GM21360 (cell line): ENCODE measurements at regions not wholly inside any gene's neighbourhood (a gene's known extent, or its start where the extent isn't known, plus 50 kb on each side); places are given as distances from the start of the nearest gene placed in this dataset.
"Not testable (repeated sequence)": the region's sequence is repeated elsewhere in the genome, so short reads cannot be mapped to it uniquely, and the experiment has no call there.

Experiments
- ATAC-seq: cut with Tn5 transposase; IDR thresholded peaks from one replicate; pipeline ENCODE4 v1.9.1; 2021; ENCODE audit warnings: mild to moderate bottlenecking, moderate library complexity; ENCODE audit not compliant: unreplicated experiment

DNA sequence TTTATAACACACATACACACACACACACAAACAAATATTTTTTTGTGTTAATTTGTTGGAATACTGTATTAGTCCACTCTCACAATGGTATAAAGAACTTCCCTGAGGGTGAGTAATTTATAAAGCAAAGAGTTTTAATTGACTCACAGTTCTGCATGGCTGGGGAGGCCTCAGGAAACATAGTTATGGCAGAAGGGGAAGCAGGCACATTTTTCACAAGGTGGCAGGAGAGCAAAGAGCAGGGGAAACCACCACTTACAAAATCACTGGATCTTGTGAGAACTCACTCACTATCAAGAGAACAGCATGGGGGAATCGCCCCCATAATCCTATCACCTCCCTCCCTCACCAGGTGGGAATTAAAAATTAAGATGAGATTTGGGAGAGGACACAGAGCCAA, 205.4 kb upstream of the PTPRD start:
- no peak for ATAC-seq

DNA sequence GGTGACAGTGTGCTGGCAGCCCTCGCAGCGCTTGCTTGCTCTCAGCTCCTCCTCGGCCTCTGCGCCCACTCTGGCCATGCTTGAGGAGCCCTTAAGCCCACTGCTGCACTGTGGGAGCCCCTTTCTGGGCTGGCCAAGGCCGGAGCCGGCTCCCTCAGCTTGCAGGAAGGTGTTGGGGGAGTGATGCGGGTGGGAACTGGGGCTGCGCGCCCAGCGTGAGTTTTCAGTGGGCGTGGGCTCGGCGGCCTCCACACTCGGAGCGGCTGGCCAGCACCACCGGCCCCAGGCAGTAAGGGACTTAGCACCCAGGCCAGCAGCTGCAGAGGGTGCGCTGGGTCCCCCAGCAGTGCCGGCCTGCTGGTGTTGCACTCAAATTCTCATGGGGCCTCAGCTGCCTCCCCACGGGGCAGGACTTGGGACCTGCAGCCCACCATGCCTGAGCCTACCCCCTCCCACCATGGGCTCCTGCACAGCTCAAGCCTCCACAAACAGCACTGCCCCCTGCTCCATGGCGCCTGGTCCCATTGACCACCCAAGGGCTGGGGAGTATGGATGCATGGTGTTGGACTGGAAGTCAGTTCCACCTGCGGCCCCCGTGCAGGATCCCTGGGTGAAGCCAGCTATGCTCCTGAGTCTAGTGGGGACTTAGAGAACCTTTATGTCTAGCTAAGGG, 223.1 kb upstream of the PTPRD start:
- no peak for ATAC-seq

DNA sequence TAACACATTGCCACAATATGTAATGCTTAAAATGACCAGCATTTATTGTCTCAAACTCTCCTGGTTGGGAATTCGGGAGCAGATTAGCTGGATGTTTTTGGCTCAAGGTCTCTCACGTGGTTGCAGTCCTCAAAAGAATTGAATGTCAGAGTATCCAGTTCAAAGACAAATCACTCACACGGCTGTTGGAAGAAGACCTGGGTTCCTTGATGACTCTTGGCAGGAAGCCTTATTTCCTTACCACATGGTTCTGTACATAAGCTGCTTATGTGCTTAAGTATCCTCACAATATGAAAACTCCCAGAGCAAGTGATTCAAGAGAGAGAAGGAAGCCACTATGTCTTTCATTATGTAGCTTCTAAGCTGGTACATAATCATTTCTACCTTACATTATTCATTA, 230.3 kb upstream of the PTPRD start:
- ATAC-seq = no peak

DNA sequence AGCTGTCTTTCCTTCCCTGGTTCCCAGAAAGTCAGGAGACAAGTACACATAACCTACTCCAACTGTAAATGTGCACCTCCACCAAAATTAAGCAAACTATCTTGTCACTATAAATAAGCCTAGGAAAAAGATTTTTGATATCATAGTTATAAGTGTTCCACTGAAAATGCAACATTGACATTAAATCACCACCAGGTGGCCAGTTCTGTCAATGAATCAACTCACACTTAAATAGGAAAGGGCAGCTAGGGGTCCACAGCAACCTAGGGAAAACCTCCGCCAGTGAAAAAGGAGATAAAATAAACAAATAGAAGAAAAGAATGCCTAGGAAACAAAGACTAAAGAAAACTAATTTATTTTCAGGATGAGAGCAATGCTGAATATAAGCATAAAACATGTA, 243.0 kb upstream of the PTPRD start:
- ATAC-seq = no peak

DNA sequence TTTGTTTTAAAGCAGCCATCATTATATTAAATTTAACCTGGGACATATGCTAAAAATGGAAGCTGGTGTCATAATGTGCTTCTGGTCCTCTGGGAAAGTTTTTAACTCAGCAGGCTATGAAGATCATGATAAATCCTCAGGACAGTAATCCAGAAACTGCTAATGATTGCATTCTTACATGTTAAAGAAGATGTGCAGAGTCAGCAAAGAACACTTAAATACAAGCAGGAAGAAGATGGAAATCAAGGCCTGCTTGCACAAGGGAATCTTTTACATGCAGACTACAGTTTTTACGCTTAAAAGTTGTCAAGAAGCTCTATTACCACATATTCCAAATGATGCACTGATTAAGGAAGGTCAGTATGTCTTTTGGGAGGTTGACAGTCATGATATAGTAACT, 246.0 kb upstream of the PTPRD start:
- ATAC-seq = no peak

DNA sequence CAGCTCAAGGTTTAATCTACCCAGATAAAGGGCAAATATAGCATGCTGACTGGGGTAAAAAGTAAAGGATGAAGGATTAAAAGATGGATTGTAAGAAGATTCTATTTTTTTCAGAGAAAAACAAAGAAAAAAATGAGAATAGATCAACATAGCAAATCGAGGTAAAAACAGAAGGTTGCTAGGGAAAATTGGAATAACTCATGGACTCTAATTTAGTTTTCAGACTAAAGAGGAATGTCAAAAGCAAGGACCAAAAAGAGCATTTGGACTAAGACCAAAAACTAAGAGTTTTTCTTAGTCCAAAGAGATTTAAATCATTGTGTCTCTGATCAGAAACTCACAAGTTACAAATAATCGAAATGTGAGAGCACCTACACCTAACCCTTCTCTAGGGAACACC, 250.7 kb upstream of the PTPRD start:
- ATAC-seq = no peak

DNA sequence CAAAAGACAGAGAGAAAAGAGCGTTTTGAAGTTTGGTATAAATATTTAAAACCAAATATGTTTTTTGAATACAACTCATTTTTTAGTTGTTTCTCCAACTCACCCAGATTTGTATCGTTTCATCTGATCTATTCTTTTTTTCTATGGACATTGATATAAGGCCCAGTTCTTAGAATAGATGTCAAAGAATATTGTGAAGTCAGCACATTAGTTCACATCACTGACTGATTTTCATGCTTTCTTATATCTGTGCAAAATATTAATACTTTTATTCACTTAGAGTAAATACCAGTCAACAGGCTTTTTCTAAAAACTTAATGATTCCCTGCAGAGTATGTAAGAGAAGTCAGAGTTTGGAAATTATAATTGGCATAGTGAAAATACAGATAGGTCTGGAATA, 254.4 kb upstream of the PTPRD start:
- ATAC-seq = no peak

DNA sequence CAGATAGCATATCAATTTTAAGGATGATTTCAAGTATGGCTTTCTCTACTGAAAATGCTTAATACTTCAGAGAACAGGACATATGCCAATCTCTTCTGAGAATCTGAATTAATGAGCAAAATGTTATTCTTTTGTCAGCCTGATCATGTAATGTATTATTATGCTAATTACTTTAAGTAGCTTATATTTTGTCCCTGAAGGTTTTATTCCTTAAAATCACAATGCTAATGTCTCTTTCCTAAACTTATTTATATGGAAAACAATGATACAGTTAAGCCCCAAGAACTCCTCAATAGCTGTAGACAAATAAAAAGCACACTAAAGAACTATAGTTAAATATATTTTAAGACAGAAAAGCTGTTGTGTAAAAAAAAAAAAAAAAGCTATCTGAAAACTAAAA, 256.9 kb upstream of the PTPRD start:
- no peak for ATAC-seq

DNA sequence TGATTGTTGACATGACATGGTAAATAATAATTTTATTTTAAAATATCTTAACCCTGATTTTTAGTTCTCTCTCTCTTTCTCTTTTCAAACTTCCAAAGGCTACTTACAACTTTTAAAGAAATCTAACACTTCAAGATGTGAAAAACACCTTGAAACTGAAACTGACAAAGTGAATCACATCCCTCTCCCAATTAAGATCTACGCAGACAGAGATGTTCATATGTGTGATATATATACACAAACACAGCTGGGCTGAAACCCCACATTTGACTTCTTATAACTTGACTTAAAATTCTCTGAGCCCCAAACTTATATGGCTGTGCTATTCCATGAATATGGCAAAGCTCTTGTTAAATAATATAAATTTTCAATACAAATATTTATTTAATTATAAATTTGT, 261.2 kb upstream of the PTPRD start:
- no peak for ATAC-seq

DNA sequence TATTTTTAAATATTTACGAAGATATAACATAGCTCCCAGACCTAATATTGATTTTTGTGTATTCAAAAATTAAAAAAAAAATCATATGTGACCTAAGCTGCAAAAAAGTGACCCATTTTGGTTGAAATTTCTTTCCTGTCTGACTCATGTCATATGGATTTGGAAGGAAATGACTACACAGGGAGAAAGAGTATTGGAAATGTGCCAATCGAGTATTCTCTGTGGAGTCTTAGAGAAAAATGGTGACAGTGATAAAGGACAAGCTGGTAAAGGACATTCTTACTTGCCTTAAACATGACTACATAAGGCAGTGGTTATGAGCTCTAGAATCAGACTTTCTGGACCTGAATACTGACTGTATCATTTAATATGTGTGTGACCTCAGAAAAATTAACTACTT, 262.9 kb upstream of the PTPRD start:
- ATAC-seq = no peak

DNA sequence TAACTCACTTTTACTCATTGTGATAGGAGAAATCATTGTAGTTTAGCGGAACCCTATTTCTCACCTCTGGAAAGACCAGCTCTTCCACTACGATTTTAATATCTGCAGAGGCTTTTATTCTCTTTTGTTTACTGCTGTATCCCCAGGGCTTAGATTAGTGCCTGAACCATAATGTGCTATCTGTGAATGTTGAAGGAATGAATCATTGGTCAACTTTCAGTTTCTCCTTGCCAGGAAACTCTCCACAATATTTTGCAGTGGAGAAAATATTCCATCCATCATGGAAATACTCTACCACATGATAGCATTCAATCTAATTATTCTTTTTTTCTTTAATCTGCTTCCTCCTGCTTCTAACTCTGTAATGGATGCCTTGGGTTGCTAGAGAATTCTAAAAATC, 263.5 kb upstream of the PTPRD start:
- no peak for ATAC-seq

DNA sequence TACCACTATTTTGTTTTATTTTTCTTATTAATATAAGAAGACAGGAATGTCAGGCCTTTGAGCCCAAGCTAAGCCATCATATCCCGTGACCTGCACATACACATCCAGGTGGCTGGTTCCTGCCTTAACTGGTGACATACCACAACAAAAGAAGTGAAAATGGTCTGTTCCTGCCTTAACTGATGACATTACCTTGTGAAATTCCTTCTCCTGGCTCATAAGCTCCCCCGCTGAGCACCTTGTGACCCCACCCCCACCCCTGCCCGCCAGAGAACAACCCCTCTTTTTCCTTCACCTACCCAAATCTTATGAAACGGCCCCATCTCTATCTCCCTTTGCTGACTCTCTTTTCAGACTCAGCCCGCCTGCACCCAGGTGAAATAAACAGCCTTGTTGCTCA, 277.5 kb upstream of the PTPRD start:
- ATAC-seq = not testable (repeated sequence)

DNA sequence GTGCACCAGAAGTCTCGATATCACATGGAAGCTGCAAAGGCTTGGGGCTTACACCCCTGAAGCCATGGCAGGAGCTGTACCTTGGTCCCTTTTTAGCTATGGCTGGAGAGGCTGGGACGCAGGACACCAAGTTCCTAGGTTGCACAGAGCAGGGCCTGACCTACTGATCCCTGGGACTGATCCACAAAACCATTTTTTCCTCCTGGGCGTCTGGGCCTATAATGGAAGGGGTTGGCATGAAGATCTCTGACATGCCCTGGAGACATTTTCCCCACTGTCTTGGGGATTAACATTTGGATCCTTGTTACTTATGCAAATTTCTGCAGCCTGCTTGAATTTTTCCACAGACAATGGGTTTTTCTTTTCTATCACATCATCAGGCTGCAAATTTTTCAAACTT, 286.7 kb upstream of the PTPRD start:
- ATAC-seq = no peak

DNA sequence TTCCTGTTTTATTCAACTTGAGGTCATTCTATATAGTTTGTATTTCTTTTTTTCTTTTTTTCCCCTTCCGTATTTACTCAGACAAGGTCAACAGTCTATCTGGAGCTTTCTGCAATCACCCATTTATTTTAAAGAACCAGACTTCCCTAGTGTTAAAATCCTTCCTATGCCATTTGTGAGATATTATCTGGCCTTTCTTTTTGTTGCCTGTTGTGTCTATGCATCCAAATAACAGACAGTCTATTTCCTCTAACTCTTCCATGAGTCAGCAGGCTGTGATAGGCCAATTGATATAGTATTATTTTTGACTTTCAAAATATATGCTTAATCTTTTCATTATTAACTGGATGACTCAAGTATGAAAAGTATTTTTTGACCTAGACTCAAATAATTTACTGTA, 291.2 kb upstream of the PTPRD start:
- ATAC-seq = no peak

DNA sequence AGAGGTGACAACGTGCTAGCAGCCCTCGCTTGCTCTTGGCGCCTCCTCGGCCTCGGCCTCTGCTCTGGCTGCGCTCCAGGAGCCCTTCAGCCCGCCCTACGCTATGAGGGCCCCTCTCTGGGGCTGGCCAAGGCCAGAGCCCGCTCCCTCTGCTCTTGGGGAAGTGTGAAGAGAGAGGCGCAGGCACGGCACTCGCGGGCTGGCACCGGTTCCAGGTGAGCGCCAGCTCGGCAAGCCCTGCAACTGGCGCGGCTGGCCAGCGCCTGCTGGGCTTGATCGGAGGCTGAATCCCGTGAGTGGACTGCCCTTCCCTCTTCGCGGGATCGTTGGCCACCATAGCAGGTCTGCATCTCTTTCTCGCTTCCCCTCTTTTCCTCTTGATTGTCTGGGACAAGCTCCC, 298.0 kb upstream of the PTPRD start:
- no peak for ATAC-seq

DNA sequence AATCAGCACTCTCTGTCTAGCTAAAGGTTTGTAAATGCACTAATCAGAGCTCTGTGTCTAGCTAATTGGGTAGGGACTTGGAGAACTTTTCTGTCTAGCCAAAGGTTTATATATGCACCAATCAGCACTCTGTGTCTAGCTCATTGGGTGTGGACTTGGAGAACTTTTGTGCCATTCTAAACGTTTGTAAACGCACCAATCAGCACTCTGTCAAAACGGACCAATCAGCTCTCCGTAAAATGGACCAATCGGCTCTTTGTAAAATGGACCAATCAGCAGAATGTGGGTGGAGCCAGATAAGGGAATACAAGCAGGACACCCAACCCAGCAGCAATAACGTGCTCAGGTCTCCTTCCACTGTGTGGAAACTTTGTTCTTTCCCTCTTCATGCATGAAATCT, 298.6 kb upstream of the PTPRD start:
- ATAC-seq = no peak

DNA sequence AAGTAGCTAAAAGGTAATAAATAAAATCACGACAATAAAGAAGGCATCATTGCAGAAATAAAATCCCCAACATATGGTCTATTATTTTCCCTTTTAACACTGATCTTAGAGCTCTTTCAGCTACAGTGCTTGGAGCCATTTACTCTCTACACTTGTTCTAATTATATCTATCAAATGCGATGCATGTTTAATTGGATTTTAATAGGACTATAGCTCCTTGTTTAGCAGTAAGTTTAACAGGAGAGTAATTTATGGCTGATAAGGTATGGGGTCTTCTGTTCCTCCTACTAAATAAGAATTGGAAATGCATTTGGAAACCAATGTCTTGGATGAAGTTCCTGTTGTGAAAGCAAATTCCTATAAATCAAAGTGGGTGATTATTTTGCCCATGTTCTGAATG, 304.2 kb upstream of the PTPRD start:
- ATAC-seq = no peak

DNA sequence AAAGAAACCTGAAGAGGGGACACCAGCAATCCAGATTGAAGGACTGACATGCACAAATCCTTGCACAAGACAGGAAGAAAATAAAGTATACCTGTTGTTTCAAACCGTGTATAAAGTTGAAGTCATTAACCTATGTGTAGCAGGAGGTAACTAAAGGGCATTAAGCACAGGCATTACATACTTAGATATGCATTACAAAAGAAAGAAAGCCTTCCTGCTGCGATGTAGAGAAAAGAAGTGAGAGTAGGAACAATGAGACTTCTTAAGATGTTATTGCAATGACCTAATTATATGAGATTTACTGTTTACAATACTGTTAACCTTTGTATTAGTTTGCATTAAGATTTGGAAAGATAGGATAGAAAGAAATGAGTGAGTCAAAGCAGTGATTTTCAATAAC, 308.9 kb upstream of the PTPRD start:
- no peak for ATAC-seq

DNA sequence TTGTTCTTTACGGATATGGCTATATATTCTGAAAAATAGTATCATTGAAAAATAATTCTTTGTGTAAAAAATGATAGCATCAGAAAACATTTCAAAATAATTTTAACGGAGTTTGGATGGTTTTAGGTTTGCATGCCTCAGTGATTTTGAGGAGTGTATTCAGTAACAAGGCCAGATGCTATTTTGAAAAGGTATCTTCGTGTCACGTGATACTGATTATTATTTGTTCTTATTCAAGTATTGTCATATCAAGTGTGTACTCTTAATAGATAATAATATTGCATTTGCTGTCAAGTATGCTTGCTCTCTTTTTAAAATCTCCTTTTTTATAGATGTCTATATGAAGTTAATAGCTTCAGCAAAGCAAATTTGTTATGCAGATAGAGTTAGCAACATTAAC, 313.1 kb upstream of the PTPRD start:
- ATAC-seq = no peak

DNA sequence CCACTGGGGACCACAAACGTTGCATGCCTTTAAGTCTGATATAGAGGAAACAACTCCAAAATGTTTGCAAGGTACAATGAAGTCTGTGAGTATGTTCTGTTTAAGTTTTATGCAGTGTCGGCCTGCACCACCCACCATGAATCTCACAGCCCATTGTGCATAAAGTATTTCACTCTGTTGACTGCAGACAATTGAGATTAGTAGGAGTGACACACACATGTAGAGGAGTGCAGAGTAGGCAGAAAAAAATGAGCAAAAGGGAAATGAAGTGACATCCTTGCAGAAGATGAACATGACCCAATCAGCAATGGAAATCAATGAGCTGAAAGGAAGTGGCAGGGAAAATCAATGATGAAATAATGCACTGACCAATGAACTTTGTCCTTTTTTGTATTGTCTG, 315.6 kb upstream of the PTPRD start:
- no peak for ATAC-seq

DNA sequence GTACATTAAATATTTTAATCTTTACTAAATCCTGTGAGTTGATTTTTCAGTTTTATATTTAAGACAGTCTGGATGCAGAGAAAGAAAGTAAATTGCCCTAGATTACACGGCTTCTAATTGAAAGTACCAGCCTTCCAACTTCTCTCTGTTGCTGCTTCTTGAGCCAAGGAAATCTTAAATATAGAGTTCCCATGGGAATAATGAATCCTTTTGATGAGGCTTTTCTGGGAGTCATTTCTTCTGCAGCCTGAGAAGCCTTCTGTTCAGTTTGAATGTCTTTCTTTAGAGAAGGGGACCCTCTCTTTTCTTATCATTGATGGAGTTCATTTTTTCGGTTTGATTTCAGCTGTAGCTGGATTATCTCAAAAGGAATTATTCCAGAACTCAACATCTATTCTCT, 317.3 kb upstream of the PTPRD start:
- ATAC-seq = no peak

DNA sequence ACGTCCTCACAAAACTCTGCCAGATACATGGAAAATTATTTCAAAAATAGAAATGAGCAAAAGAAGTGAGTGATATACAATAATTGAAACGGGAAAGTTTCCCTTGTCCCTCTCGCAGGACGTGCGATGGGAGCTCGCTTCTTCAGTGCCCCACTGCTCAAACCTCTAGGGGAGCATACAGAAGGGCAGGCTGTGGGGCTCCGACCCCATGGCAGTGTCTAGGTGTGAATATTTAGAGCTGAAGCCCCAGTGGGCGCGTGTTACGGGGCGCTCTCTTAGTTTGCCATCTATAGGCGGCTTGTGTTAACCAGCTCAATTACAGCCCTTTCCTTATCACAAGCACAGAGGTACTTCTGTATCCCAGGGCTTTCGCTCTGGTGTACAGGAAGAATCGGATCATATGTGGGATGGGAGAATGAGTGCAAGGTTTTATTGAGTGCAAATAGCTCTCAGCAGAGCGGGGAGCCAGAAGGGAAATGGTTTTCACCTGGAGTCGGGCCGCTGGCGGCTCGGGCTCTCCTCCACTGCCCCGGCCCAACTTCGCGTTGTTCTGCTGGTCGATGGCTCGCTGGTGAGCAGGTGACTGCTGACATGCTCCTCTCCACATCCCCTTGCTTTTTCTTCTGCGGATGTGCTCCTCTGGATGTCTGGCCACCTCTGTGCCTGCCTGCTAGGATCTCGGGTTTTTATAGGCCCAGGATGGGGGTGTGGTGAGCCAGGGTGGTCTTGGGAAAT, 334.0 kb upstream of the PTPRD start:
- no peak for ATAC-seq

DNA sequence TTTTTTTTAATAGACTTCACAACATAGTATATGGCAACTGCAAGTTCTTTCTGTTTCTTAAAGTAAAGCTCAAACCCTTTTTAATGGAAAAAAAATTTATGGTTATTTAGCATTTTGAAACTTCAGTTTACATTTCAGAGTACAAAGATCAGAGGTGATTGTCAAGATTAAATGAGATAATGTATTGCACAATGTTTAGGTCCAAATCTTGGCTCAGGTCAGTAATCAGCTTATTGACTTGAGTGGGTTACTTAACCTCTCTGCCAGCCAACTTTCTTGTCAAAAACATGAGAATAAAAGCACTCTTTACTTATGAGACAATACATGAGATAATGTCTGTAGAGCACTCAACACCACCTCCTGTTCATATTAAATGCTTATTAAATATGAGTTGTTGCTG, 345.1 kb upstream of the PTPRD start:
- ATAC-seq = no peak
